Femur (tissue), 1 donor: ENCODE measurements at regions not wholly inside any gene's neighbourhood (a gene's known extent, or its start where the extent isn't known, plus 50 kb on each side); places are given as distances from the start of the nearest gene placed in this dataset.

Experiments used
- DNase-seq: peaks from one replicate; pipeline ENCODE4 v3.0.0-alpha.2; 2017

DNA sequence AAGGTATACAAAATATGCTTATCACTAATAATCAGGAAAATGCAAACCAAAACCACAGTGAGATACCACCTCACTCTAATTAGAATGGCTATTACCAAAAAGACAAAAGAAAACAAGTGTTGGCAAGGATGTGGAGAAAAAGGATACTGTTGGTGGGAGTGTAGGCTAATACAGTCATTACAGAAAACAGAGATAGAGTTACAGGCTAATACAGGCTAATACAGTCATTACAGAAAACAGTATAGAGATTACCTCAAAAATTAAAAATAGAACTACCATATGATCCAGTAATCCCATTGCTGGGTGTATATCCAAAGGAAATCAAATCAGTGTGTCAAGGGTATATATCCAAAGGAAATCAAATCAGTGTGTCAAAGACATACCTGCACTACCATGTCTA, 238.4 kb downstream of the PLPP3 start:
- DNase-seq: no peak

DNA sequence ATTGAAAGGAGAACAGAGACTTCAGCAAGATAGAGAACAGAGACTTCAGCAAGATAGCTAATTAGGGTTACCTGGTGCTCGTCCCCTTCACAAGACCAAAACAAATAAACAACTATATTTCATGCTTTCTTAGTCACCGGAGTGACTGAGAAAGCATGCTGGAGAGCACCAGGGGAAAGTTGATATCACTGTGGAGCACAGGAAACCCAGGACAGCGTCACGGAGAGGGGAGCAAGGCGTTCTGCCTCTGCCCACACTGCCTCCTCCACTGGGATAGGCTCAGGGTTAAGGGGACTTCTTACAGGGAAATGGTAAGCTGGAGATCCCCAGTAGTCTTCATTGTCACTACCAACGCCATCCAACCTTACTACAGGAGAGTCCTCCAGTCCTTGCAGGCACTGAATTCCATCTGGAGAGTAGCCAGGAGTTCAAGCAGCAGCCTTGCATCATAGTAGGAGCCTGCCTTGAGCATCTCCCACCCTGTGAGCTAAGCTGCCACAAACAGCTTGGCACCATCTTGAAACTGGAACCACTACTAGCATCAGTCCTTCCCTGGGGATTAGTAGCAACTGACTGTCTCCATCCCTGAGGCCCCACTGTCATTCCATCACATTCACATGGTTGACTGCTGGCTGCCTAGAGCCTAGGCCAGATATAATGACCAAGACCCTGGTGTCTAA, 239.4 kb downstream of the PLPP3 start:
- DNase-seq: no peak

DNA sequence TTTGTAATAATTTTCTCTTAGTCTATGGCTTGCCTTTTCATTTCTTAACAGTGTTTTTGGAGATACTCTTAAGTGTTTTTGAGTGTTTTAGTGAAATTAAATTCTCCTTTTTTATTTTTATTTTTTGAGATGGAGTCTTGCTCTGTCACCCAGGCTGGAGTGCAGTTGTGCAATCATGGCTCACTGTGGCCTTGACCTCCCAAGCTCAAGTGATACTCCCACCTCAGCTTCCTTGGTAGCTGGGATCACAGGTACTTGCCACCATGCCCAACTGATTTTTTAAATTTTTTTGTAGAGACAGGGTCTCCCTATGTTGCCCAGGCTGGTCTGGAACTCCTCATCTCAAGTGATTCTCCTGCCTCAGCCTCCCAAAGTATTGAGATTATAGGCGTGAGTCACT, 240.3 kb downstream of the PLPP3 start:
- DNase-seq: no peak

DNA sequence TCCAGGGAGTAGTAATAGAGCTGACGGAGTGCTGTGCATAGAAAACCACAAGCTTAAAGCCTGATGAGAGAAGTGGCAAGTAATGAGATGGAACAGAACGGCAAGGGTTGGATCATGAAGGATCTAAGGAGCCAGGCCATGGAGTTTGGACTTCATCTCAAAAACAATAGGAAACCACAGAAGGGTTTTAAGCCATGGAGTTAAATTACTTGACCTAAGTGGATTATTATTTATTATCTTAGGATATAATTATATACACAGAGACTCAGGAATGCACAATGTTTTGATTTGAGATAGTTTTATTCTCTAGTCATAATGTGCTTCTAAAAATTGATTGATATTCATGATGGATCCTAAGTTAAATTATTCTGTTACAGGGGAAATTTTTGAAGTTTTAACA, 242.4 kb downstream of the PLPP3 start:
- DNase-seq: no peak

DNA sequence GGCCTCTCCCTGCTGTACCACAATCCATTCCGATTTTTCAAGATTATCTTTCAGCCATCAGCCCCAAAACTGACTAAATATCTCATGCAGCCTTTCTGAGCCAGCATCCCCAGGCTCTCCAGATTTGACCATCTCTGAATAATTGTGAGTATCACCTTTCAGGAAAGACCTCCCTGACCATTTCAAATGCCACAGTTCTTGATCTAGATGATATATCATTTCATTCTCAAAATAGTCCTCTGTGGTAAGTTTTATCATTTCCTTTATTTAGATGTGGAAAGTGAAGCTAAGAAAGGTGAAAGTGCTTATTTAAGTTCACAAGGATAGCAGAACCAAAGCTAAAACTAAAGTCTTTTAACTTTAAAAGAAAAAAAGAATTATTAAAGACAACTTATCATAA, 244.0 kb downstream of the PLPP3 start:
- DNase-seq: no peak

DNA sequence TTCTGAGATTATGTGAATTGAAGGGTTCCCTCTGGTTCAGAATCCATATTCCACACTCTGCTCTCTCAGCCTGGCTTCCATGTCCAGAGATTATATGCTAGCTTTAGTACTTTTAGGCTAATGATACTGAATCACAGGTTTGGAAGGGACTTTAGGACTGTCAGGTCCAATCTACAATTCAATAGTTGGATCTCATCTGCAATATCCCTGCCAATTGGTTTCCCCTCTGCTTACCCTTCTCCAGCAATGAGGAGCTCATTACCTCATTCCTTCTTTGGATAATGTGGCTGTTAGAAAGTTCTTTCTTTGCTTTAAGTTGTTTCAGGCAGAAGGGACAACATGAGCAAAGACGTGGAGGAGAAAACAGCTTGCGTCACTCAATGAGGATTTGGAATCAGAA, 245.3 kb downstream of the PLPP3 start:
- DNase-seq: no peak

DNA sequence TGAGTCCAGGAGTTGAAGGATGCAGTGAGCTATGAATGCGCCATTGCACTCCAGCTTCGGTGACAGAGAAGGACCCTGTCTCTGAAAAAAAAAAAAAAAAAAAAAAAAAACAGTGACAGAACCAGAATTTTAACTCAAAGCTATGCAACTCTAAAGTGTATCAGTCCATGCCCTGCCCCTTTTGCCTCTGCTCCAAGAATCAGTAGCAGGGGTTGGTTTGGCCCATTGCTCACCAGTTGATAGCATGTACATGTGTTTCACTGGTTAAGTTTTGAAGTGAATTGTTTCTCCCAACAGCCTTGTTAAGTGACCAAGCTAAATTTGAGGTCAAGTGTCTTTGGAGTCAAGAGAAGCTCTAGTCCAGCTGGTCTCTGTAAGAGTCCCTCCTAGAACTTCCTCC, 245.9 kb downstream of the PLPP3 start:
- no peak for DNase-seq

DNA sequence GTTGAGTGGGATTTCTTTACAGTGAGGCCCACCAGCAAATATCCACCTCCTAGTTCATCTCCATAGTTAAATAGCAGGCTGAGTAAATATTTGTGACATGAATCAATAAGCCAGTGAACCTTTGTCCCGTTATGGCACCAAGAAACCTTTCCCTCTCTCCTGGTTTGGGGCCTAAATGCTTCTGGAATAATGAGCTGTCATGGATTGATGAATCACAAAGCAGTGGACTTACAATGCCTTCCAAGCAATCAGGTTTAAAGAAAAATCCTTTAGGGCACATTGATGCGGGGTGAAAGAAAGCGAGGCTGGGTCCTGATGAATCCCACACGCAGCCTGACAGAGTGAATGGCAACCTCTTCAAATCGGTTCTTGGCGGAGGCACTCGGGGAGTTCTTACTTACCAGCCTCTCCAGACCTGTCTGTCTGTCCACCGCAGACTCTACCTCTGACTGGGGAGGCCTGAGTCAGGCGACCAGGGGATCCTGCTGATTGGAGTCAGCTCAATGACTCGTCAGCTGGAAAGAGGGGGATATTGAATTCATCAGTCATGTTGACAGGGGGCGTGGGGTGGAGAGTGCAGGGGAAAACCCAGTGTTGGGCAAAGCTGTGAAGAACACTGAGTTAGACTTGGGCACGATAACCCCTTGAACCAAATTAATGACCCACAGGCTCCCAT, 247.3 kb downstream of the PLPP3 start:
- DNase-seq: no peak

DNA sequence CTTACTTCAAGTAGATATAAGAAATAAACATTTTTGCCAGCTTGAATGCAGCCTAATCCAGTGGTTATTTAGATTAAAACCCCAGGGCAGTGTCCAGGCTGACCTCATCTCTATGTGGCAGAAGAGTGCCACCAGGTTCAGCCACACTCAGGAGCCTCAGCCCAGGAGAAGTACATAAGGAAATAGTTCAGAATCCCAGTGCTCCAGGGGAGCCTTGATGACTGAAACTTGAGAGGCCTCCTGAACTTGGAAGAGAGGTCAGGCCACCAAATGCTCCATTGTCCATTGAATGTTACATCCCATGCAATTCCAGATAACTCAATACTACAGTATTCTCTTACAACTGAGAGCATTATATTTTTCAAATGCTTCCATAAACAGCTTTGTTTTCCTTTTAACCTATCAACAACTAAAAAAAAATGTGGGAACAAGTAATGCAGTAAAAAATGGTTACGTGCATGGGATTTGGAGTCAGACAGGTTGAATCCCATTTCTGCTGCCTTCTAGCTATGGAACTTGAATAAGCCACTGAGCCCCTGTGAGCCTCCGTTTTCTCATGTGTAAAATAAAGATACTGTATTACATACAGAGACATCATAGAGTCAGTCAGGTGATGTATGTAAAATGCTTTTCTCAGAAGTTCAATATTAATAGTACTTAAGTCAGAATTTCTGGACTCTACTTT, 248.0 kb downstream of the PLPP3 start:
- DNase-seq: no peak

DNA sequence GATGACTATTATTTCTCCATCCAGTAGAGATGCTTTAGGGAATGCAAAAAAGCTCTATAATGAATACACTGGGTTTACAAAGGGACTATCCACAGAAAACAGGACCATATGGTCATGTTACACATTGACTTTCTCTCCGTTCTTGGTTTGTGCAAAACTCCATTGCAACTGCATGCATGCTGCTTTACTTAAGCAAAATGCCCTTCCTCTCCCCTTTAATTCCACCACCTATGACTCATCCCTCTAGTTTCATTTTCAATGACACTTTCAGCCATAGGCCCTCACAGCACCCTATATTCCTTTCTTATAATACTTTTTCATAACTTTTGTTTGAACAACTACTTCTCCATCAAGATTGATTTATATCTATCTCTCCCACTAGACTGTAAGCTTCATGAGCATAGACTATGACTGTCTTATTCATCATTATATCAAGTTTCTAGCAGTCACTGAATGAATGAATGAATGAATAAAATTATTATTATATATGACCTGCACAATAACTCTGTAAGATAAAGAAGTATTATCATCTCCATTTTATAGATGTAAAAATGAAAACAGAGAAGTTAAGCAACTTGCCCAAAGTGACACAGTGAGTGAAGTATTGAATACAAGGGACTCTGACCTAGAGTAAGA, 248.9 kb downstream of the PLPP3 start:
- DNase-seq: no peak

DNA sequence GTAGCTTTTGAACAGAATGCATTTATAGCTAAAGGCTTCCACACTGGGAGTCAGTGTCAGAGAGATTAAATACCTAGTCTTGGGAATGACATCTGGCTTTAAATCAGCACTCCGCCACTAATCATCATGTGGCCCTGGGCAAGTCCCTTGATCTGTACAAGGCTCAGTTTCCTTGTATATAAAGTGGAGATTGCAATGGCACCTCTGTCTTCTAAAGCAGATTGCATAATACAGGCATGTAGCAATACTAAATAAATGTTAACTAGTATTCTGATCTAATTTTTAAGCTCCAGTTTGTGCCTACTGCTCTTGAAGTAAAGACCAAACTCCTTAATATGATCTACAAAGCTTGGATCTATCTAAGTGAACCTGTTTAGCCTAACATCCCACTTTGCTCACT, 249.4 kb downstream of the PLPP3 start:
- DNase-seq: no peak

DNA sequence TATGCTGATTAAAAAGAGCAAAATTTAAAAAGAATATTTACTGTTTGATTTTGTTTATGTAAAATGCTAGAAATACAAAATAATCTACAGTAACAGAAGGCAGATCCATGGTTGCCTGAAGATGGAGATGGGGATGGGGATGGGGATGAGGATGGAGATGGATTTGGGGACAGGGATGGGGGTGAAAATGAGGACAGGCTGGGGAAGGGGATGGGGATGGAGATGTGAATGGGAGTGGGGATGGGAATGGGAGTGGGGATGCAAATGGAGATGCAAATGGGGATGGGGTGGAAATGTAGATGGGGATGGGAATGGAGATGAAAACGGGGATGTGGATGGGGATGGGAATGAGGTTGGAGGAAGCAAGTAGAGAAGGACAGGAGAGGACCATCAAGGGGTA, 252.2 kb downstream of the PLPP3 start:
- DNase-seq: no peak

DNA sequence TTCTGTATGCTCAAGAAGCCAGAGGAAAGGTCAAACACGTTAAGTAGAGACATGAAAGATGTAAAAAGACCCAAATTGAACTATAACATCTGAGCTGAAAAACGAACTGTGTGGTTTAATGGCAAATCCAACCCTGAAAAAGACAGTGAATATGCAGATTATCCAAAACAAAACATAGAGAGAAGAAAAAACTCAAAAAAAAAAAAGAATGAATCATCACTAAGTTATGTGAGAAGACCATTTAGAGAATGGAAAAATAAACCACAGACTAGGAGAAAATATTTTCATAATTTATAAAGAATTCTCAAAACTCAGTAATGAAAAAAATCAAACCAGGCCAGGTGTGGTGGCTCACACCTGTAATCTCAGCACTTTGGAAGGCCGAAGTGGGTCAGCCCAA, 253.3 kb downstream of the PLPP3 start:
- no peak for DNase-seq

DNA sequence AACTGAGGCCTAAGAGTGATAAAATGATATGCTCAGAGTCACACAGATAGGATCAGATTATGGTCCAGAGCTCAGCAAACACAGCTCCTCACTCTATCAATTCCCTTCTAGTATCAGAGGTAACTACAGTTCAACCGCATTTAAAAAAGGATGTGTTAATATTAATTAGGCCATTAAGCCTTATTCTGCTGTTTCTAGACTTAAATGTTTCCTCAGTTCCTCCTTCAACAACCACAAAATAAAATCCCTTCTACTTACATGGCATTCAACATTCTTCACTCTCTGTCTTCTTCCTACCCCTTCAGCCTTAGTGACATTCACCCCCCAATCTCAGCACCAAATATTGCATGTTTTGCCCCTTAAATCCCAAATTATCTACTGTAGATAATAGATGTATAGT, 254.9 kb downstream of the PLPP3 start:
- no peak for DNase-seq

DNA sequence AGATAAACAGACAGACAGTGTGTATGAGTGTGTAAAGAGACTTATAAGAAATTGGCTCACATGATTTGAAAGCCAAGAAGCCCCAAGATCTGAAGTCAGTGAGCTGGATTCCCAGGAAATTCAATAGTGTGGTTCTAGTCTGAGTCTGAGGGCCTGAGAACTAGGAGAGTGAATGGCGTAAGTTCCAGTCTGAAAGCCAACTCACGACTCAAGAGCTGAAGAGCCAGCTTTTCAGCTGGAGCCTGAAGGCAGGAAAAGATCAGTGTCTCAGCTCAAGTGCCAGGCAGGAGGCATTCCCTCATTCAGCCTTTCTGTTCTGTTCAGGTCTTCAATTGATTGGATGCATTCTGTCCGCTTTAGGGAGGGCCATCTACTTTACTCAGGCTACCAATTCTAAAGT, 257.2 kb downstream of the PLPP3 start:
- no peak for DNase-seq

DNA sequence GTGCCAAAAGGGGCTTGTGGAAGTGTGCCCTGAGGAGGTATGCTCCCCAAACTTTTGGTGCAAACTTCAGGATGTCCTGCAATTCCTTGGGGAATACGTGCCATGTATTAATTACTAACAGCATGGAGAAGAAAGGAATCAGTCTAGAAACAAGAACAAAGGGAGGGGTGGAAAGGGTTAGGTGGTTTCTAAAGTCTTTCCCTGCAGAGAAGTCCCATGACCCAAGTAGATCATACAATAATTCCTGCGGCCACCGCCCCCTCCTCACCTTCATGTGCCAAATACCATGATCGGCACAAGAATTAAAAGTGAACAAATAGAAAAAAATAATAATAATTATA, 258.2 kb downstream of the PLPP3 start:
- no peak for DNase-seq

DNA sequence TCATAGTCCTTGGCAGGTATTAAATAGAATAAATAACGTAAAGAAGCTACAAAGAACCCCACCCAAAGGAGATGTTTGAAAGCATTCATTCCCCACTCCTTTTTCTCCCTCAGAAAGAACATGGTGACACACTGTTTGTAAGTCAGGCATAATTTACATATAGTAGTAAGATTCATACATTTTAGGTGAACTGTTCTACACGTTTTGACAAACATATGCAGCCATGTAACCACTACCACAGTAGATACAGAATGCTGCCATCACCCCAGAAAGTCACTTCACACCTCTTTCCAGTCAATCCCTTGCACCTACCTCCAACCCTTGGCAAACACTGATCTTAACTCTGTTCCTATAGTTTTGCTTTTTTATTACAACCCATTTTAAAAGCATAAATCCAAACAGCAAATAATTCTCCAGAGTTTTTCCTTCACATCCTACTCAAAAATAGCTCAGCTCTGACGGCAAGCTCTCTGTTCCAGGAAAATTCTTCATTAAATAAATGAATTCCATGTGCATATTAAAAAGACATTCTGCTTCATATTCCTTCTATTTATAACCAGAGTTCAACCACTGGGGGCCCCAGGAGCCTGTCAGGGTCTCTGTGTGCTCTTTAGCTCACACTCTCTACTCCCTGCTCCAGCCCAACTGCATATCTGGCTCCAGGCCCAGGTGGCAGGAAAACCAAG, 258.8 kb downstream of the PLPP3 start:
- peak; percentile 81 for DNase-seq

DNA sequence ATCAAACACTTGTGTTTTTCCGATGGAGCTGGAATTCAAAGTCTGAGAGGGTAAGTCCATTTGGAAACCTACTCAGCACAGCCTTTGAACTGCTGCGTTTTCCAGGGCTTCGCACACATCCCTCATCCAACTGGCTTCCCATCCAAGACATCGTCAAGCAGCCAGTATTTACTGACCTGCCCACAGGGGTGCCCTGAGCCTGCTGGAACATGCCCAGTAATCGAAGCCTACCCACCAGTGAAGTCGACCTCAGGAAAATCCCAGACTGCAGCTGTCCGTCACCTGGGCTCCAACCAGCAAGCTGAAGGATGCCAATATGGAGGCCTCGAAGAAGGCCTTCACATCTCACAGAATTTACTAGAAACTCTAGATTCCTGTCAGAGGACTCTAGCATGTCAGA, 261.6 kb downstream of the PLPP3 start:
- peak; percentile 34 for DNase-seq

DNA sequence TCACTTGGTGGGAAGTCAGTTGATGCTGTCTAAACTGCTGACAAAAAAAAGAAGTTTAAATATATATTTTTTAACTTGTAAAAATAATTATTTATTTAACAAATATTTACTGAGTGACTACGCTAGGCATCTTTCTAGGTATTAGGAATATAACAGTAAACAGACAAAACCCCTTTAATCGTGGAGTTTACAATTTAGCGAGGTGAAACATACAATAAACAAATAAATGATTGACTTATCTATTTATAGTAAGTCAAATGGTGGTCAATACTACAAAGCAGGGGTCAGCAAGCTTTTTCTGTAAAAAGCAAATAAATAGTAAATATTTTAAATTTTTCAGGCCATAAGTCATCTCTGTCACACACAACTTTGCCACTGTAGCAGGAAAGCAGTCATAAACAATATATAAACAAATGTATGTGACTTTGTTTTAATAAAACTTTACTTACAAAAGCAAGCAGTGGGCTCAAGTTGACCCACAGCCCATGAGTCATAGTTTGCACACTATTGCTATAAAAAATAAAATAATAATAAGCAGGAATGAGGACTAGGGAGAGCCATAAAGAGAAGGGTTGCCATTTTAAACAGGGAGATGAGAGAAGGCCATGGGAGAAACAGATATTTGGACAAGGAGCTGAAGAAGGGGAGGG, 263.9 kb downstream of the PLPP3 start:
- DNase-seq: no peak

DNA sequence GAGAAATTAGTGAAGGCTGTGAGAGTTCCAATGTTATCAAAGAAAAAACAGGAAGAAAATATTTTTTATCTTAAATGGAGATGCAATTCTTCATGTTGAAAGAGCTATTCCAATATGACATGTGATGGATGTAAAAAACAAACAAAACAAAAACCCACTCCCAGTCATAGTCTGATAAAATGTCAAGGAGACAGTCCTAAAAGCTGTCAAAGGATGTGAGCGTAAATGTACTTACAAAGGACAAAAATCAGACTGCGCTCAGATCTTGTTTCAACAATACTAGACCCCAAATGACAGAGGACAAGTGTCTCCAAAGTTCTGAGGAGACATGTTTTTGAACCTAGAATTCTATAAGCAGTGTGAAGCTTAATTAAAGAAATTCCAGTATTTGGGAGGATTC, 265.8 kb downstream of the PLPP3 start:
- DNase-seq: no peak

DNA sequence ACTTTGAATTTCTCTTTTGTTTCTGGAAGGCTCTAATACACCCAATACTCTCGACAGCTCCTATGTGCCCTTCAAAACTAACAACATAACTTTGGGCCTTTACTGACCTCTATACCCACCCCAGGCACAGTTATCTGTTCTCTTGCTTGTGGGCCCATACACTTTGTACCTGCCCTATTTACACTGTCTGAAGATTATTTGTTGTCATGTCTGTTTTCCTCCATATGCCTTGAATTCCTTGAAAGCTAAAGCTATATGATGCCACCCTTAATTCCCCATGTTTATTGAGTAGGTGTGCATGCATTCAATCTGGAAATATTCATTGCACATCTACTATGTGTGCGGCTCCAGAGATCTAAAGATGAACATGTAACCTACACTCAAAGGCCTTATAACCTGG, 267.6 kb downstream of the PLPP3 start:
- no peak for DNase-seq

DNA sequence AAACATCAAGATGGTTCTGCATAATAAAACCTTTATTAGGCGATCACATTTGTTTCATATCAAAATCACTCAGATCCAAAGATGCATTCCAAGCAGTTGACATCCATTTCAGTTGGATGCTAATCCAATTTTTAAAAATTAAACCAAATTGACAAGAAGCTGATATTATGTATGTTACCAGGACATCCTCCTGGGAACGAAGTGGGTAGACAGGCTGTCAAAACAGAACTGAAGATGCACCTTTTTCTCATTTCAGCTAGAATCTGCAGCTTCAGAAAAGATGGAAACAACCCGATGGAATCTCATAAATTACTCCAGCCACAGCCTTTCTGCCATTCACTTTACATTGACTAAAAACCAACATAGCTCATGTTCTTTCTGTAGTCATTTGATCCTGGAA, 268.4 kb downstream of the PLPP3 start:
- no peak for DNase-seq

DNA sequence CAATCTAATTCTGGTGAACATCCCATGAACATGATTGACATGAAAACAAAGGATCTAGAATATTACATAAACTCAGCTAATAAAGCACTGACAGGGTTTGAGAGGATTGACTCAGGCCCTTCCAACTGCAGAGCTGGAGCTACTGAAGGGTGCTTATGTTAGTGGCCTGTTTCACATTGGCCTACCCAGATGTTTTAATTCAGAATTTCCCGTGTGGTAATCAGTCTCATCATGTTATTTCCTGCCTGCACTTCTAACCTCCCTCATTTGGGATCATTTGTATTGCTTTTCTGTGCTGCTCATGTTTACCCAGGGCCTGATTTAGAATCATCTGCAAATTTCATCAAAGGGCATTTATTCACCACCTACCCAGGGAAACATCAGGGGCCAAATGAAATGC, 270.3 kb downstream of the PLPP3 start:
- no peak for DNase-seq
